A673 (cell line): ENCODE measurements at regions not wholly inside any gene's neighbourhood (a gene's known extent, or its start where the extent isn't known, plus 50 kb on each side); places are given as distances from the start of the nearest gene placed in this dataset.

ENCODE experiments used
- EZH2 ChIP-seq: fragments of 200-600 bp; sonication (generic); IDR thresholded peaks from 2 replicates; pipeline ENCODE4 v1.6.1; 2017; ENCODE audit warnings: borderline replicate concordance, low read depth, mild to moderate bottlenecking, mixed read lengths, antibody characterized with exemption, low read length; ENCODE audit not compliant: poor library complexity, severe bottlenecking
- TF ChIP-seq, protein P1 (sequence below): fragments of 300-800, 200-600 bp; sonication (generic); conservative IDR thresholded peaks from 2 replicates; pipeline ENCODE4 v1.5.1; 2017; ENCODE audit warnings: low read depth, mild to moderate bottlenecking, antibody characterized with exemption, low read length, moderate library complexity, mixed read lengths

DNA sequence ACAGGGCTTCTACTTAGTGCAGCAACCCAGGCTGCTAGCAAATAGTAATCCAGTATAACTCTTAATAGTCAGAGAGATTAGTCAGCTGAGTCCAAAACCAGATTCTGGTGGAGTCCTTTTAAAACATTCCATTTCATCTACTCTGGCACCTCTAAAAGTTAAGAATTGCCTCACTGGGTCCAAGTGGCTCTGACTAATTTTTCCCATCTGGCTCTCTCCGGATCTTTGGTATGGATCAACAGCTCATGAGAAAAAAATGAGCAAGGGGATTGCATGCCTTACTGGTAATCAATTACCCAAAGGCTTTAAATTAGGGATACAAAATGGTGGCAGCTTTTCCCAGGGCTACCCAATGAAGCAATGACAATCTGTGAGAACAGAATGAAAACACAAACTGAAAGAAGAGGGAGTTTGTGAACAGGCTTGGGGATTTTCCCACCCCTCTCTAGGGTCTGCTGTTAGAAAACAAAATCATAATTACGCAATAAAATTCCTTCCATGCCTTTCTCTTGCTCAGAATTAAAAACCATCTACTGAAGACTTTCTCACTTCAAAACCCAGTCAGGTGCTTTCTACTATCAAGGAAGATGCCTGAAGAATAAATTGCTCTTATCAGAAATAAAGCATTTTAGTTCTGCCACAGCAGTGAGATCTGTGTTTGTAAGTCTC, 84.6 kb upstream of the PMFBP1 start:
- TF ChIP-seq, protein P1, sequence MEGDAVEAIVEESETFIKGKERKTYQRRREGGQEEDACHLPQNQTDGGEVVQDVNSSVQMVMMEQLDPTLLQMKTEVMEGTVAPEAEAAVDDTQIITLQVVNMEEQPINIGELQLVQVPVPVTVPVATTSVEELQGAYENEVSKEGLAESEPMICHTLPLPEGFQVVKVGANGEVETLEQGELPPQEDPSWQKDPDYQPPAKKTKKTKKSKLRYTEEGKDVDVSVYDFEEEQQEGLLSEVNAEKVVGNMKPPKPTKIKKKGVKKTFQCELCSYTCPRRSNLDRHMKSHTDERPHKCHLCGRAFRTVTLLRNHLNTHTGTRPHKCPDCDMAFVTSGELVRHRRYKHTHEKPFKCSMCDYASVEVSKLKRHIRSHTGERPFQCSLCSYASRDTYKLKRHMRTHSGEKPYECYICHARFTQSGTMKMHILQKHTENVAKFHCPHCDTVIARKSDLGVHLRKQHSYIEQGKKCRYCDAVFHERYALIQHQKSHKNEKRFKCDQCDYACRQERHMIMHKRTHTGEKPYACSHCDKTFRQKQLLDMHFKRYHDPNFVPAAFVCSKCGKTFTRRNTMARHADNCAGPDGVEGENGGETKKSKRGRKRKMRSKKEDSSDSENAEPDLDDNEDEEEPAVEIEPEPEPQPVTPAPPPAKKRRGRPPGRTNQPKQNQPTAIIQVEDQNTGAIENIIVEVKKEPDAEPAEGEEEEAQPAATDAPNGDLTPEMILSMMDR, result no peak
- TF ChIP-seq EZH2, result no peak
